DMS 273 treated with DMSO at 0.1 percent for 48 hours (cell line): ENCODE measurements at regions not wholly inside any gene's neighbourhood (a gene's known extent, or its start where the extent isn't known, plus 50 kb on each side); places are given as distances from the start of the nearest gene placed in this dataset.
"Not testable (repeated sequence)": the region's sequence is repeated elsewhere in the genome, so short reads cannot be mapped to it uniquely, and the experiment has no call there.

Source experiments
- DNase-seq: peaks from one replicate; lab custom pipeline; 2025; lab: John Stamatoyannopoulos, UW

- no peak for DNase-seq
These were observed 1155.2 kb upstream of the CNTN5 start for GRCh38 chr11:97865424-97866012.

GRCh38 chr11:97871816-97872215, 1148.9 kb upstream of the CNTN5 start:
- no peak for DNase-seq

- no peak for DNase-seq
These were observed 1140.5 kb upstream of the CNTN5 start for GRCh38 chr11:97880209-97880608.

- no peak for DNase-seq
These were observed 1137.7 kb upstream of the CNTN5 start for GRCh38 chr11:97883086-97883485.

GRCh38 chr11:97888641-97889040, 1132.1 kb upstream of the CNTN5 start:
- no peak for DNase-seq

- no peak for DNase-seq
These were observed 1130.3 kb upstream of the CNTN5 start for GRCh38 chr11:97890466-97890865.

- peak; percentile 72 for DNase-seq
These were observed 1127.1 kb upstream of the CNTN5 start for GRCh38 chr11:97893612-97894011.

GRCh38 chr11:97894978-97895377, 1125.8 kb upstream of the CNTN5 start:
- no peak for DNase-seq

GRCh38 chr11:97895572-97895971, 1125.2 kb upstream of the CNTN5 start:
- no peak for DNase-seq

GRCh38 chr11:97902828-97903227, 1117.9 kb upstream of the CNTN5 start:
- no peak for DNase-seq

GRCh38 chr11:97905101-97905500, 1115.6 kb upstream of the CNTN5 start:
- no peak for DNase-seq

- no peak for DNase-seq
These were observed 1115.1 kb upstream of the CNTN5 start for GRCh38 chr11:97905671-97906070.

- no peak for DNase-seq
These were observed 1112.4 kb upstream of the CNTN5 start for GRCh38 chr11:97908354-97908753.

GRCh38 chr11:97909614-97910399, 1110.9 kb upstream of the CNTN5 start:
- no peak for DNase-seq

GRCh38 chr11:97912629-97913028, 1108.1 kb upstream of the CNTN5 start:
- DNase-seq: no peak

GRCh38 chr11:97922933-97923332, 1097.8 kb upstream of the CNTN5 start:
- not testable (repeated sequence) for DNase-seq

- DNase-seq: no peak
These were observed 1086.1 kb upstream of the CNTN5 start for GRCh38 chr11:97934572-97935208.

GRCh38 chr11:97937501-97937900, 1083.2 kb upstream of the CNTN5 start:
- no peak for DNase-seq

- DNase-seq: no peak
These were observed 1082.0 kb upstream of the CNTN5 start for GRCh38 chr11:97938789-97939188.

- DNase-seq: no peak
These were observed 1077.3 kb upstream of the CNTN5 start for GRCh38 chr11:97943493-97943892.

GRCh38 chr11:97948793-97949192, 1072.0 kb upstream of the CNTN5 start:
- DNase-seq: no peak

- no peak for DNase-seq
These were observed 1065.2 kb upstream of the CNTN5 start for GRCh38 chr11:97955595-97955994.

- no peak for DNase-seq
These were observed 1063.8 kb upstream of the CNTN5 start for GRCh38 chr11:97956904-97957303.
